HG02798 (cell line): ENCODE measurements at regions not wholly inside any gene's neighbourhood (a gene's known extent, or its start where the extent isn't known, plus 50 kb on each side); places are given as distances from the start of the nearest gene placed in this dataset.

ENCODE experiments used
- ATAC-seq: cut with Tn5 transposase; IDR thresholded peaks from one replicate; pipeline ENCODE4 v1.9.1; 2021; ENCODE audit warnings: mild to moderate bottlenecking; ENCODE audit not compliant: unreplicated experiment, poor library complexity

- no peak for ATAC-seq
These were observed 883.1 kb downstream of the TTLL7 start for GRCh38 chr1:83115785-83116184.

GRCh38 chr1:83114136-83114834 lies 884.6 kb downstream of the TTLL7 start:
- ATAC-seq, result no peak

GRCh38 chr1:83113652-83114051 lies 885.3 kb downstream of the TTLL7 start:
- no peak for ATAC-seq

GRCh38 chr1:83112248-83112885 lies 886.6 kb downstream of the TTLL7 start:
- no peak for ATAC-seq

- ATAC-seq, result no peak
These were observed 888.8 kb downstream of the TTLL7 start for GRCh38 chr1:83110156-83110555.

GRCh38 chr1:83109692-83110091 lies 889.2 kb downstream of the TTLL7 start:
- ATAC-seq, result no peak

GRCh38 chr1:83104558-83104957 lies 894.4 kb downstream of the TTLL7 start:
- no peak for ATAC-seq

- ATAC-seq, result no peak
These were observed 895.6 kb downstream of the TTLL7 start for GRCh38 chr1:83103341-83103740.

GRCh38 chr1:83102630-83103071 lies 896.3 kb downstream of the TTLL7 start:
- no peak for ATAC-seq

- ATAC-seq, result no peak
These were observed 897.5 kb downstream of the TTLL7 start for GRCh38 chr1:83101406-83101805.

- ATAC-seq, result no peak
These were observed 898.8 kb downstream of the TTLL7 start for GRCh38 chr1:83100133-83100532.

GRCh38 chr1:83098791-83099190 lies 900.1 kb downstream of the TTLL7 start:
- ATAC-seq, result no peak

- ATAC-seq, result no peak
These were observed 900.8 kb downstream of the TTLL7 start for GRCh38 chr1:83098131-83098530.

GRCh38 chr1:83097715-83098114 lies 901.2 kb downstream of the TTLL7 start:
- ATAC-seq, result no peak

GRCh38 chr1:83095570-83095969 lies 903.4 kb downstream of the TTLL7 start:
- no peak for ATAC-seq

- ATAC-seq, result no peak
These were observed 908.7 kb downstream of the TTLL7 start for GRCh38 chr1:83090195-83090594.

GRCh38 chr1:83087851-83088250 lies 911.1 kb downstream of the TTLL7 start:
- no peak for ATAC-seq

- no peak for ATAC-seq
These were observed 911.9 kb downstream of the TTLL7 start for GRCh38 chr1:83086986-83087512.

GRCh38 chr1:83086346-83086745 lies 912.6 kb downstream of the TTLL7 start:
- no peak for ATAC-seq

GRCh38 chr1:83083589-83084224 lies 915.2 kb downstream of the TTLL7 start:
- ATAC-seq, result no peak

- no peak for ATAC-seq
These were observed 921.5 kb downstream of the TTLL7 start for GRCh38 chr1:83077411-83077810.
